Large intestine (tissue), 3 donors: ENCODE measurements at regions not wholly inside any gene's neighbourhood (a gene's known extent, or its start where the extent isn't known, plus 50 kb on each side); places are given as distances from the start of the nearest gene placed in this dataset.

Source experiments
- DNase-seq, 2 donors: peaks; one replicate each; pipeline versions ENCODE4 v3.0.0 to v3.0.0-alpha.2; 2013
- H3K27ac ChIP-seq: one replicate; pipeline ENCODE4 v1.5.1; 2013; ENCODE audit warnings: low read length
- H3K27me3 ChIP-seq: 2 replicates; pipeline ENCODE4 v1.6.1; 2013; ENCODE audit warnings: low read length; ENCODE audit not compliant: control insufficient read depth, insufficient read depth
- H3K36me3 ChIP-seq: 2 replicates; pipeline ENCODE4 v1.6.1; 2013; ENCODE audit warnings: low read length; ENCODE audit not compliant: control insufficient read depth, insufficient read depth
- H3K4me1 ChIP-seq: one replicate; pipeline ENCODE4 v1.6.1; 2013; ENCODE audit warnings: low read length; ENCODE audit not compliant: control insufficient read depth, insufficient read depth
- H3K4me3 ChIP-seq: one replicate; pipeline ENCODE4 v1.5.1; 2013; ENCODE audit warnings: low read length
- H3K9me3 ChIP-seq: one replicate; pipeline ENCODE4 v1.6.1; 2013; ENCODE audit warnings: mild to moderate bottlenecking, low read depth, low read length, moderate library complexity; ENCODE audit not compliant: control insufficient read depth
- WGBS: methylation state at CpG from one replicate; pipeline ENCODE4 v1.1.5; 2013; ENCODE audit warnings: low lambda C conversion rate; ENCODE audit not compliant: insufficient coverage; 5-methylcytosine and 5-hydroxymethylcytosine counted together

- no peak overlapping the region for H3K4me3 ChIP-seq
- no peaks in the 10 kb centered on the region for H3K27me3 ChIP-seq
- no peaks in the 10 kb centered on the region for H3K9me3 ChIP-seq
- no peaks in the 10 kb centered on the region for H3K36me3 ChIP-seq
- H3K27ac ChIP-seq = no peak overlapping the region
- no peaks in the 10 kb centered on the region for H3K4me1 ChIP-seq
- no CpG with 5 or more reads among the region's 1 CpG for WGBS
- DNase-seq = no peak
Measured at GRCh38 chr2:139967665-139968064, 1187.5 kb upstream of the NXPH2 start.

DNA sequence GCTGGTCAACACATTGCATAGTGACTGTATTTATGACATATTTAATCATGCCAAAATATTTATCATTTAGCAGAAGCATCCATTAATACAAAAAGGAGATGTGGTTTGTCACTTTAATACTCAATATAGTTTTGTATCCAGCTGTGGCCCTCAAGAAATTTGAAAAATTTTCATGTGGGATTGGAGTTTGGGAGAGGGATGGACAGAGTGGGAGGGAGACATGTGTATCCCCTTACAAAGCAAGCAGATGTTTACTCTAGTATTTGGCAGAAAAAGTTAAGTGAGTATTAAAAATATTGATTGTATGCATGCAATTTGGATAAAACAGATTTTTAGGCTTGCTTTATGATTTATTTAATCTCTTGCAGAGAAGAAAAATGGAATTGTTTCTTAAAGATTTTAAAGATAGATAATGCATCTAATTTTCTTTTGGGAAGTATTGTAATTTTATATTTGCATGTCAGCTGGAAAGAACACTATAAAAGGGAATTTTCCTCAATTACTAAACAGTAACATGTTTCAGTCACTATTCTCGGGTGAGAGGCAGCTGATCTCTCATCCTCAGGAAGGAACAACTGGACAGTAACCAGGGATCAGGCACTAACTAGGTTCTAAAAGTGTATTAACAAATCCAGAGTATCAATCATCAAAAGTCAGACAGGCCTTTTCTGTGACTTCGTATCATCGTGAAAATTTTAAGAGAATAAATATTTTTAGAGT is 1184.7 kb upstream of the NXPH2 start:
- no peak overlapping the region for H3K27ac ChIP-seq
- DNase-seq = no peak
- no peaks in the 10 kb centered on the region for H3K36me3 ChIP-seq
- no peaks in the 10 kb centered on the region for H3K4me1 ChIP-seq
- H3K4me3 ChIP-seq = no peak overlapping the region
- no CpG with 5 or more reads among the region's 3 CpGs for WGBS
- no peaks in the 10 kb centered on the region for H3K9me3 ChIP-seq
- H3K27me3 ChIP-seq = no peaks in the 10 kb centered on the region

GRCh38 chr2:139963863-139964355 is 1183.7 kb upstream of the NXPH2 start:
- Histone ChIP-seq H3K27ac (no peak overlapping the region), H3K4me3 (no peak overlapping the region), H3K36me3 (no peaks in the 10 kb centered on the region), H3K4me1 (no peaks in the 10 kb centered on the region), H3K9me3 (no peaks in the 10 kb centered on the region), H3K27me3 (no peaks in the 10 kb centered on the region)
- WGBS = 90% methylated on average over 4 of the region's 10 CpGs
- no peak for DNase-seq

DNA sequence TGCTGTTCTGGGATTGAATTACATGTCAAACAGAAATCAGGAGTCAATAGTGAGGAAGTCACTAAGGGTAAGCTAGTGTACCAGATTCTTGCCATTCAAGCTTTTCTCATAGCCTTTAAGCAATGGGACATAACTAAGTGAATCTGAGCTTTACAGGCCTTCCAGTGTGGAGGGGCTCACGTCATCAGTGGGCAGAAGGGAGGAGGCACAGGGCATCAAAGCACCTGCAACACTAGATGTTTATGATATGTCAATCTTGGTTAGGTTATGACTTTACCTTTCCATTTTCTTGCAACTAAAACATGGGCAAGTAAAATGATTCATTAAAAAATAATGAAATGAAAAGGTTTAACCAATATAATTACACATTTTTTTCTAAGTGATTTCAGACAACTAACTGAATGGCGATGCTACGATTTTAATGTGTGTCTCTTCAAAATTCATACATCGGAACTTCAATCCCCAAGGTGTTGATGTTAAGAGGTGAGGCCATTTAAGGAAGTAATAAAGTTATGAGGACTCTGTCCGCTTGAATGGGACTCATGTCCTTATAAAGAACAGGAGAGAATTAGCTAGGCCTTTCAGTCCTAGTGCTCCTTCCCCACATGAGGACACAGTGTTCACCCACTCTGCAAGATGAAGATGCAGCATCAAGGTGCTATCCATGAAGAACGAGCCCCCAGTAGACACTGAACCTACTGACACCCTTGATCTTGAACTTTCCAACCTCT is 1169.2 kb upstream of the NXPH2 start:
- WGBS = 80% methylated on average over 1 of the region's 6 CpGs
- H3K4me3 ChIP-seq = no peak overlapping the region
- H3K36me3 ChIP-seq = no peaks in the 10 kb centered on the region
- H3K27ac ChIP-seq = no peak overlapping the region
- DNase-seq = no peak
- no peaks in the 10 kb centered on the region for H3K9me3 ChIP-seq
- H3K27me3 ChIP-seq = no peaks in the 10 kb centered on the region
- H3K4me1 ChIP-seq = no peaks in the 10 kb centered on the region

GRCh38 chr2:139946690-139947089 is 1166.5 kb upstream of the NXPH2 start:
- Histone ChIP-seq H3K27ac (no peak overlapping the region), H3K36me3 (no peaks in the 10 kb centered on the region), H3K27me3 (no peaks in the 10 kb centered on the region), H3K4me1 (no peaks in the 10 kb centered on the region), H3K4me3 (no peak overlapping the region), H3K9me3 (no peaks in the 10 kb centered on the region)
- no CpG with 5 or more reads among the region's 2 CpGs for WGBS
- no peak for DNase-seq

DNA sequence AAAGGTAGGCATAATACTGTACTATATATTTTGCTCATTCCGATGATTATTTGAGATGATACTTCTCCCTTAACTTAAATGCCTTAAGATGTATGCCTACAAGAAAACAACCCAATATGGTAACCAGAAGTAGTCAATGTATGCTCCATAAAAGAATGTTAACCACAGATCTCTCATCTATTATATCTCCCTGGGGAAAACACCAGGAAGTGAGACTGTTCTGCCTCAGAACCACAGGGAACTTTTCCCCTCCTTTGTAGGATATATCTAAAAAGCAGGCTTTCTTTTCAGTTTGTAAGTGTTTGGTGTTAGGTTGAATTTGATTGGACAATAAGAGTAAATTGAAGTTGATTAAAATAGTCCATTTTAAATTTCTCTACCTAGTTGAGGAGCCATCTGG is 1160.5 kb upstream of the NXPH2 start:
- WGBS = no CpG with 5 or more reads among the region's 1 CpG
- DNase-seq = no peak
- Histone ChIP-seq H3K36me3 (no peaks in the 10 kb centered on the region), H3K27me3 (no peaks in the 10 kb centered on the region), H3K4me1 (no peaks in the 10 kb centered on the region), H3K9me3 (no peaks in the 10 kb centered on the region), H3K4me3 (no peak overlapping the region), H3K27ac (no peak overlapping the region)

GRCh38 chr2:139925903-139926302 is 1145.7 kb upstream of the NXPH2 start:
- no peak overlapping the region for H3K4me3 ChIP-seq
- H3K9me3 ChIP-seq = no peaks in the 10 kb centered on the region
- WGBS = no CpG with 5 or more reads among the region's 1 CpG
- H3K36me3 ChIP-seq = no peaks in the 10 kb centered on the region
- no peak for DNase-seq
- H3K4me1 ChIP-seq = no peaks in the 10 kb centered on the region
- H3K27me3 ChIP-seq = no peaks in the 10 kb centered on the region
- no peak overlapping the region for H3K27ac ChIP-seq

DNA sequence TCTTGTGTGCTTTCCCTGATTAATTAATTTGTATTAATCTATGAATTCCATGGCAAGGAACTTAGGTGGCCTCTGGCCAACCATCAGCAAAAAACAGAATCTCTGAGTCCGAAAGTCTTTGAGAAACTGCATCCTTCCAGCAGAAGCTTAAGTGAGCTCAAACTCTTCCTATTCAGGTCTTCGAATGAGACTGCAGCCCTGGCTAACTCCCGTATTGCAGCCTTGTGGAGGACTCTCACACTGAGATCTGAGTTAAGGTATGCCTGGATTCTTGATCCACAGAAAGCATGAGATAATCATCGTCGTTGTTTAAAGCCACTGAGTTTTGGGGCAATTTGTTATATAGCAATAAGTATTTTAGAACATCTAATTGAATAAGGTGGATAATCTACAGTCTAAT is 1143.9 kb upstream of the NXPH2 start:
- Histone ChIP-seq H3K36me3 (no peaks in the 10 kb centered on the region), H3K9me3 (no peaks in the 10 kb centered on the region), H3K4me1 (no peaks in the 10 kb centered on the region), H3K27me3 (no peaks in the 10 kb centered on the region), H3K4me3 (no peak overlapping the region), H3K27ac (no peak overlapping the region)
- WGBS = 93% methylated on average over 3 of the region's 5 CpGs
- no peak for DNase-seq

- Histone ChIP-seq H3K27ac (no peak overlapping the region), H3K27me3 (no peaks in the 10 kb centered on the region), H3K9me3 (no peaks in the 10 kb centered on the region), H3K4me1 (no peaks in the 10 kb centered on the region), H3K36me3 (no peaks in the 10 kb centered on the region), H3K4me3 (no peak overlapping the region)
- no peak for DNase-seq
- 100% methylated on average over 2 of the region's 3 CpGs for WGBS
Measured at GRCh38 chr2:139918982-139919381, 1138.8 kb upstream of the NXPH2 start.

- no peak for DNase-seq
- no peaks in the 10 kb centered on the region for H3K9me3 ChIP-seq
- WGBS = 100% methylated on average over 1 of the region's 3 CpGs
- no peaks in the 10 kb centered on the region for H3K36me3 ChIP-seq
- H3K27me3 ChIP-seq = no peaks in the 10 kb centered on the region
- H3K4me1 ChIP-seq = no peaks in the 10 kb centered on the region
- H3K27ac ChIP-seq = no peak overlapping the region
- no peak overlapping the region for H3K4me3 ChIP-seq
Measured at GRCh38 chr2:139917690-139918384, 1137.6 kb upstream of the NXPH2 start.
